Trophoblast cell (in vitro differentiated cells and primary cell): ENCODE measurements at regions not wholly inside any gene's neighbourhood (a gene's known extent, or its start where the extent isn't known, plus 50 kb on each side); places are given as distances from the start of the nearest gene placed in this dataset.

Experiments
- DNase-seq, 2 donors: peaks; one replicate each; pipeline ENCODE4 v3.0.0-alpha.2; 2016
- H2AFZ ChIP-seq: 2 replicates; pipeline ENCODE4 v1.6.1; 2013; ENCODE audit warnings: low read length, moderate library complexity, mild to moderate bottlenecking; ENCODE audit not compliant: insufficient read depth, poor library complexity
- H2AK5ac ChIP-seq: 2 replicates; pipeline ENCODE4 v1.6.1; 2013; ENCODE audit warnings: mild to moderate bottlenecking, low read length
- H2BK120ac ChIP-seq: 2 replicates; pipeline ENCODE4 v1.6.1; 2013; ENCODE audit warnings: low read length, mild to moderate bottlenecking, moderate library complexity; ENCODE audit not compliant: insufficient read depth, poor library complexity
- H2BK12ac ChIP-seq: 2 replicates; pipeline ENCODE4 v1.6.1; 2013; ENCODE audit warnings: mild to moderate bottlenecking, low read length, moderate library complexity
- H2BK5ac ChIP-seq: 2 replicates; pipeline ENCODE4 v1.6.1; 2013; ENCODE audit warnings: low read length, low read depth, moderate library complexity, mild to moderate bottlenecking; ENCODE audit not compliant: poor library complexity
- H3K14ac ChIP-seq: 2 replicates; pipeline ENCODE4 v1.6.1; 2013; ENCODE audit warnings: mild to moderate bottlenecking, low read length
- H3K18ac ChIP-seq: 2 replicates; pipeline ENCODE4 v1.6.1; 2013; ENCODE audit warnings: mild to moderate bottlenecking, low read length
- H3K23ac ChIP-seq: 2 replicates; pipeline ENCODE4 v1.6.1; 2013; ENCODE audit warnings: low read length
- H3K27ac ChIP-seq: 2 replicates; pipeline ENCODE4 v1.5.1; 2013; ENCODE audit warnings: low read depth, mild to moderate bottlenecking, inconsistent platforms, low read length, moderate library complexity
- H3K27me3 ChIP-seq: 2 replicates; pipeline ENCODE4 v1.6.1; 2013; ENCODE audit warnings: inconsistent platforms, mild to moderate bottlenecking, low read length, moderate library complexity; ENCODE audit not compliant: insufficient read depth
- H3K36me3 ChIP-seq, 2 experiments: 1 replicate in 1 of 2; 2 replicates in 1 of 2; pipeline ENCODE4 v1.6.1; 2013; ENCODE audit warnings: low read length in 2 of 2, mild to moderate bottlenecking in 2 of 2, moderate library complexity in 1 of 2; ENCODE audit not compliant: insufficient read depth in 2 of 2, control insufficient read depth in 1 of 2
- H3K4ac ChIP-seq: 2 replicates; pipeline ENCODE4 v1.6.1; 2013; ENCODE audit warnings: low read depth, mild to moderate bottlenecking, low read length, moderate library complexity
- H3K4me1 ChIP-seq, 2 experiments: 1 replicate in 1 of 2; 2 replicates in 1 of 2; pipeline ENCODE4 v1.6.1; 2013; ENCODE audit warnings: low read length in 2 of 2, mild to moderate bottlenecking in 2 of 2, moderate library complexity in 1 of 2; ENCODE audit not compliant: insufficient read depth in 2 of 2, control insufficient read depth in 1 of 2
- H3K4me2 ChIP-seq: 2 replicates; pipeline ENCODE4 v1.6.1; 2013; ENCODE audit warnings: inconsistent platforms, mild to moderate bottlenecking, low read length, moderate library complexity
- H3K4me3 ChIP-seq: 2 replicates; pipeline ENCODE4 v1.5.1; 2013; ENCODE audit warnings: mild to moderate bottlenecking, low read depth, low read length, inconsistent platforms
- H3K79me1 ChIP-seq: one replicate; pipeline ENCODE4 v1.6.1; 2013; ENCODE audit warnings: low read length
- H3K79me2 ChIP-seq: 2 replicates; pipeline ENCODE4 v1.6.1; 2013; ENCODE audit warnings: low read length, mild to moderate bottlenecking; ENCODE audit not compliant: control insufficient read depth, insufficient read depth, poor library complexity
- H3K9ac ChIP-seq: 2 replicates; pipeline ENCODE4 v1.6.1; 2013; ENCODE audit warnings: mild to moderate bottlenecking, low read length
- H3K9me3 ChIP-seq: 2 replicates; pipeline ENCODE4 v1.6.1; 2013; ENCODE audit warnings: low read depth, mild to moderate bottlenecking, control low read depth, inconsistent platforms, low read length; ENCODE audit not compliant: insufficient read depth
- H4K12ac ChIP-seq: 2 replicates; pipeline ENCODE4 v1.6.1; 2013; ENCODE audit warnings: low read depth, mild to moderate bottlenecking, low read length, moderate library complexity
- H4K8ac ChIP-seq: 2 replicates; pipeline ENCODE4 v1.6.1; 2013; ENCODE audit warnings: low read depth, mild to moderate bottlenecking, low read length, moderate library complexity
- H4K91ac ChIP-seq: one replicate; pipeline ENCODE4 v1.6.1; 2013; ENCODE audit warnings: low read depth, mild to moderate bottlenecking, low read length, moderate library complexity
- WGBS: extraction: QIAGEN DNeasy Blood & Tissue Kit; methylation state at CpG from one replicate; pipeline ENCODE4 v1.1.7; 2013; ENCODE audit warnings: missing lambda C conversion rate; ENCODE audit not compliant: insufficient read length, insufficient coverage; ENCODE audit errors: extremely low coverage; 5-methylcytosine and 5-hydroxymethylcytosine counted together

DNA sequence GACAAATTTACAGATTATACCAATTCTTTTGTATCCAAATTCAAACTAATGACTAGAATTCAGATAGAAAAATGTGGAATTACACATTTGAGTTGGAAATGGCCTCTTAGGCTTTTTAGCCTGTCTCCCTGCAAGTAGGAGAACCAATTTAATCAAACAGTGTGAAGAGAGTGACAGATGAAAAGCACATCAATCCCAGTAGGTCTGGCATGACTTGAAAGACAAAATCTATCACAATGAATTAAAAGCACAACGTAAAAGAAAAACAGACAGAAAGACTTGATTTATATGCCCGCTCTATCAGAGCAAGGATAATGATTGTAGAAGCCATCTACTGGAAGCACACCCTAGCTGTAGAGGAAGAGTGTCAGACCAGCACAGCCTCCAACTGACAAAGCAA lies 1084.4 kb upstream of the SPRY2 start:
- Histone ChIP-seq H3K23ac (no peak overlapping the region), H3K18ac (no peak overlapping the region), H3K79me1 (no peaks in the 10 kb centered on the region), H3K9ac (no peak overlapping the region), H4K12ac (no peak overlapping the region), H2AFZ (no peak overlapping the region), H2BK120ac (no peak overlapping the region), H3K27me3 (no peaks in the 10 kb centered on the region), H3K4me3 (no peak overlapping the region), H3K4me1 (no peaks in the 10 kb centered on the region), H2BK12ac (no peak overlapping the region), H3K36me3 (no peaks in the 10 kb centered on the region), H3K4me2 (no peak overlapping the region), H3K4ac (no peak overlapping the region), H2BK5ac (no peak overlapping the region), H3K14ac (no peak overlapping the region), H4K8ac (no peak overlapping the region), H4K91ac (no peak overlapping the region), H3K9me3 (no peaks in the 10 kb centered on the region), H2AK5ac (no peak overlapping the region), H3K27ac (no peak overlapping the region), H3K79me2 (no peaks in the 10 kb centered on the region)
- no CpG with 5 or more reads among the region's 2 CpGs for WGBS
- no peak for DNase-seq

DNA sequence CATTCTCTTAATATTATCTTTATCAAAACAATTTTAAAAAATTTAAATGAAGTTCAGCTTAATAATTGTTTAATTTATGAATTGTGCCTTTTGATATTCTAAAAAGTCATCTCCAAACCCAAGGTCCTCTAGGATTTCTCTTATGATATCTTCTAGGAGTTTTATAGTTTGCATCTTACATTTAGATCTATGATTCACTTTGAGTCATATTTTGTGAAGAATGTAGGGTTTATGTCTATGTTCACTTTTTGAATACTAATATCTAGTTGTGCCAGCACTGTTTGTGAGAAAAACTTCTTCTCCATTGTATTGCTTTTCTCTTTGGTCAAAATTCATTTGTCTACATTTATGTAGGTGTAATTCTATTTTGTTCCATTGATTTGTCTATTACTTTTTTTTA lies 1068.4 kb upstream of the SPRY2 start:
- no peak for DNase-seq
- Histone ChIP-seq H4K12ac (no peak overlapping the region), H3K79me2 (no peaks in the 10 kb centered on the region), H3K14ac (no peak overlapping the region), H3K27ac (no peak overlapping the region), H2BK120ac (no peak overlapping the region), H3K4me3 (no peak overlapping the region), H3K4ac (no peak overlapping the region), H3K27me3 (no peaks in the 10 kb centered on the region), H3K79me1 (no peaks in the 10 kb centered on the region), H3K18ac (no peak overlapping the region), H4K8ac (no peak overlapping the region), H2BK12ac (no peak overlapping the region), H2AFZ (no peak overlapping the region), H3K9ac (no peak overlapping the region), H4K91ac (no peak overlapping the region), H2BK5ac (no peak overlapping the region), H3K4me2 (no peak overlapping the region), H3K36me3 (no peaks in the 10 kb centered on the region), H2AK5ac (no peak overlapping the region), H3K9me3 (no peaks in the 10 kb centered on the region), H3K23ac (no peak overlapping the region), H3K4me1 (no peaks in the 10 kb centered on the region)

DNA sequence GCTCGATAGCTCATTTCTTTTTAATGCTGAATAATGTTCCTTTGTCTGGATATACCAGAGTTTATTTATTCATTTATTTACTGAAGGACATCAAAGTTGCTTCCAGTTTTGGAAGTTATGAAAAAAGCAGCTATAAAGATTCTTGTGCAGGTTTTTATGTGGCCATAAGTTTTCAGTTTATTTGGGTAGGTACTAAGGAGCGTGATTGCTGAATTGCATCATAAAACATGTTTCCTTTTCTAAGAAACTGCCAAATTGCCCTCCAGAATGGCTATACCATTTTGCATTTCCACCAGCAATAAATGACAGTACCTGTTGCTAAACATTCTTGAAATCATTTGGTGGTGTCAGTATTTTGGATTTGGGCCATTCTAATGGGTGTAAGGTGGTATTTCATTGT lies 1067.7 kb upstream of the SPRY2 start:
- no peak overlapping the region for H4K91ac ChIP-seq
- no peaks in the 10 kb centered on the region for H3K36me3 ChIP-seq
- DNase-seq = no peak
- H3K27ac ChIP-seq = no peak overlapping the region
- no peak overlapping the region for H4K12ac ChIP-seq
- no CpG with 5 or more reads among the region's 2 CpGs for WGBS
- H4K8ac ChIP-seq = no peak overlapping the region
- H3K4ac ChIP-seq = no peak overlapping the region
- no peak overlapping the region for H3K14ac ChIP-seq
- H2BK120ac ChIP-seq = no peak overlapping the region
- no peaks in the 10 kb centered on the region for H3K27me3 ChIP-seq
- no peak overlapping the region for H2AFZ ChIP-seq
- no peak overlapping the region for H3K9ac ChIP-seq
- H3K4me3 ChIP-seq = no peak overlapping the region
- no peaks in the 10 kb centered on the region for H3K9me3 ChIP-seq
- no peaks in the 10 kb centered on the region for H3K4me1 ChIP-seq
- no peak overlapping the region for H2BK12ac ChIP-seq
- no peak overlapping the region for H2BK5ac ChIP-seq
- H2AK5ac ChIP-seq = no peak overlapping the region
- H3K79me1 ChIP-seq = no peaks in the 10 kb centered on the region
- H3K4me2 ChIP-seq = no peak overlapping the region
- H3K18ac ChIP-seq = no peak overlapping the region
- H3K79me2 ChIP-seq = no peaks in the 10 kb centered on the region
- H3K23ac ChIP-seq = no peak overlapping the region

DNA sequence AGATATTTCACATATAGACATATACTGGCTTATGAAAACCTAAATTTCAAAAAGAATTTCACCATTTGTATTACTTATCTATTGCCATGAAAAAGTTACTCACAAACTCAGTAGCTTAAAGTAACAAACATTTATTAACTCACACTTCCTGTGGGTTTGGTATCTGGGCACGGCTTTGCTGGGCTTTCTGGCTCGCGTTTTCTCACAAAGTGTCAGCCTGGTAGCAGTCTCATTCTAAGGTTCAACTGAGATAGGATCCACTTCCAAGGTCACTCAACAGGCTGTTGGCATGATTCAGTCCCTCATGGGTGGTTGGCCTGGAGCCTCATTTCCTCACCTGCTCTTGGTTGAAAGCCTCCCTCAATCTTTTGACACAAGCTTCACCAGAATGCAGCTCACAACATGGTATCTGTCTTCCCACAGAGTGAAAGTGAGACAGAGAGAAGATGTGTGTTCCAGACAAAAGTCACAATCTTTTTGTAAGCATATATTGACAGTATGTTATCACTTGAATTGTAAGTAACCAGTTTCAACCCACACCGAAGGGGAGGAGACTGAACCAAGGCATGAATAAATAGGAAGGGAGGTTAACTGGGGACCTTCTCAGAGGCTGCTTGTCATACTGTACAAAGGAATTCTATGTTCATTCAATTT lies 1065.8 kb upstream of the SPRY2 start:
- Histone ChIP-seq H2BK120ac (no peak overlapping the region), H3K9me3 (no peaks in the 10 kb centered on the region), H3K23ac (peak overlapping the region; percentile 61), H3K27me3 (no peaks in the 10 kb centered on the region), H3K14ac (no peak overlapping the region), H3K79me1 (no peaks in the 10 kb centered on the region), H2AK5ac (no peak overlapping the region), H4K91ac (no peak overlapping the region), H4K8ac (no peak overlapping the region), H2BK12ac (no peak overlapping the region), H3K27ac (no peak overlapping the region), H3K4me2 (no peak overlapping the region), H2AFZ (no peak overlapping the region), H3K18ac (no peak overlapping the region), H4K12ac (no peak overlapping the region), H3K4ac (no peak overlapping the region), H3K79me2 (no peaks in the 10 kb centered on the region), H3K9ac (no peak overlapping the region), H3K4me1 (no peaks in the 10 kb centered on the region), H3K4me3 (no peak overlapping the region), H2BK5ac (no peak overlapping the region), H3K36me3 (no peaks in the 10 kb centered on the region)
- DNase-seq = no peak
- WGBS = no CpG with 5 or more reads among the region's 4 CpGs
